ENCODE measurements at regions not wholly inside any gene's neighbourhood (a gene's known extent, or its start where the extent isn't known, plus 50 kb on each side); places are given as distances from the start of the nearest gene placed in this dataset.

DNA sequence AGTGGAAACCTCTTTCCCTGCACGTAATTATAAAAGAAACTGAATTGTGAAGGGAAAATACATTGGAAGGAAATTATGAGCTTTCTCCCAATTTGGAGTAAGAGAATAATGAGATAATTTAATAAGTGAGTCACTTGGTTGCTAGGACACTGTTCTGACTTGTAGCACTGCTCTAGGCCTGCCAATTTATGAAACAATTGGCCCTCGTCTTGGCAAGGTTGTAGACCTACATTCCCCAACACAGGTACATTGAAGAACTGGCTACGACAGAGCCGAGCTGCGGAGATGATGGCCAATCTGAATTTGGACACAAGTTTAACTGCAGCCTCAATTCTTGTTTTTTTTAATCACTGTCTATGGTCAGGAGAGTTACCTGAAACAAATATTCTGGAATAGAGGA is 674.1 kb downstream of the MECOM start:
- TF ChIP-seq CTCF (IDR thresholded peaks at IDR 0.05) (no peak), POLR2A (IDR thresholded peaks at IDR 0.05) (no peak), EP300 (IDR thresholded peaks at IDR 0.05) (no peak)

All from ovary (tissue), 3 donors.